C4-2B (cell line): ENCODE measurements at regions not wholly inside any gene's neighbourhood (a gene's known extent, or its start where the extent isn't known, plus 50 kb on each side); places are given as distances from the start of the nearest gene placed in this dataset.

Experiments used
- ZFX ChIP-seq: fragments of 450-650 bp; IDR thresholded peaks from 2 replicates; pipeline ENCODE4 v1.6.1; 2017
- TF ChIP-seq, protein P1 (sequence below): fragments of 450-650 bp; conservative IDR thresholded peaks from 2 replicates; pipeline ENCODE4 v1.5.1; 2017; ENCODE audit warnings: mild to moderate bottlenecking

DNA sequence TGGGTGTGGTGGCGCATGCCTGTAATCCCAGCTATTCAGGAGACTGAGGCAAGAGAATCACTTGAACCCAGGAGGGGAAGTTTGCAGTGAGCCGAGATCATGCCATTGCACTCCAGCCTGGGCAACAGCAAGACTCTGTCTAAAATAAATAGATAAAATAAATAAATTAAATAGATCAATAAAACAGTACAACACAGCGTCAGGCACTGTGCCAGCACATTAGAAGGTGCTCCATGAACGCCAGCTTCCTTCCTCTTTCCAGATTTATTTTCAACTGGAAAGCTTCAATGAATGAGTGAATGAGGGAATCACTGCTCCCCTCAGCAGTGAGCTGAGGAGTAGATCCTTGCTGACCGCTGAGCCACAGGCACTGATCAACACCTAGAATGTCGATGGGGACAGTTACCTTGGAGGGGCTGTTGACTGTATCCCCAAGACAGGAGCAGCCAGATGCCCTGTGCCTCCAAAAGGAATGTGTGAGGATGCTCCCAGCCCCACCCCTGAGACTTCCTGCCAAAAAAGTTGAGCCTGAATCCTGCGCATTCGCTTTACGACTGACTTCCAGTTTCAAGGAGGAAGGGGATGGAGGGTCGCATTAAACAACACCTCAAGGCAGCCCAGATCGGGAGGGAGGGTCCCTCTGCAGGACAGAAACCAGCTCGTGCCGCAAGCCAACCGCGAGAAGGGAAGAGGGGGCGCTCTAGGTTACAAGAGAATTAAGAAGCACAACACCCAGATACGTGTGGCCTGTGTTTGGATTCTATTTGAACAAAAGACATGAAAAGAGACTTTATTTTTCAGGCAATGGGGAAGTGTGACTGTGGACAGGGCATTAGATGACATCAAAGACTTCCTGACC is 54.0 kb upstream of the CNOT6 start:
- TF ChIP-seq, protein P1, sequence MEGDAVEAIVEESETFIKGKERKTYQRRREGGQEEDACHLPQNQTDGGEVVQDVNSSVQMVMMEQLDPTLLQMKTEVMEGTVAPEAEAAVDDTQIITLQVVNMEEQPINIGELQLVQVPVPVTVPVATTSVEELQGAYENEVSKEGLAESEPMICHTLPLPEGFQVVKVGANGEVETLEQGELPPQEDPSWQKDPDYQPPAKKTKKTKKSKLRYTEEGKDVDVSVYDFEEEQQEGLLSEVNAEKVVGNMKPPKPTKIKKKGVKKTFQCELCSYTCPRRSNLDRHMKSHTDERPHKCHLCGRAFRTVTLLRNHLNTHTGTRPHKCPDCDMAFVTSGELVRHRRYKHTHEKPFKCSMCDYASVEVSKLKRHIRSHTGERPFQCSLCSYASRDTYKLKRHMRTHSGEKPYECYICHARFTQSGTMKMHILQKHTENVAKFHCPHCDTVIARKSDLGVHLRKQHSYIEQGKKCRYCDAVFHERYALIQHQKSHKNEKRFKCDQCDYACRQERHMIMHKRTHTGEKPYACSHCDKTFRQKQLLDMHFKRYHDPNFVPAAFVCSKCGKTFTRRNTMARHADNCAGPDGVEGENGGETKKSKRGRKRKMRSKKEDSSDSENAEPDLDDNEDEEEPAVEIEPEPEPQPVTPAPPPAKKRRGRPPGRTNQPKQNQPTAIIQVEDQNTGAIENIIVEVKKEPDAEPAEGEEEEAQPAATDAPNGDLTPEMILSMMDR: no peak
- no peak for TF ChIP-seq ZFX
